ENCODE measurements at regions not wholly inside any gene's neighbourhood (a gene's known extent, or its start where the extent isn't known, plus 50 kb on each side); places are given as distances from the start of the nearest gene placed in this dataset.

DNA sequence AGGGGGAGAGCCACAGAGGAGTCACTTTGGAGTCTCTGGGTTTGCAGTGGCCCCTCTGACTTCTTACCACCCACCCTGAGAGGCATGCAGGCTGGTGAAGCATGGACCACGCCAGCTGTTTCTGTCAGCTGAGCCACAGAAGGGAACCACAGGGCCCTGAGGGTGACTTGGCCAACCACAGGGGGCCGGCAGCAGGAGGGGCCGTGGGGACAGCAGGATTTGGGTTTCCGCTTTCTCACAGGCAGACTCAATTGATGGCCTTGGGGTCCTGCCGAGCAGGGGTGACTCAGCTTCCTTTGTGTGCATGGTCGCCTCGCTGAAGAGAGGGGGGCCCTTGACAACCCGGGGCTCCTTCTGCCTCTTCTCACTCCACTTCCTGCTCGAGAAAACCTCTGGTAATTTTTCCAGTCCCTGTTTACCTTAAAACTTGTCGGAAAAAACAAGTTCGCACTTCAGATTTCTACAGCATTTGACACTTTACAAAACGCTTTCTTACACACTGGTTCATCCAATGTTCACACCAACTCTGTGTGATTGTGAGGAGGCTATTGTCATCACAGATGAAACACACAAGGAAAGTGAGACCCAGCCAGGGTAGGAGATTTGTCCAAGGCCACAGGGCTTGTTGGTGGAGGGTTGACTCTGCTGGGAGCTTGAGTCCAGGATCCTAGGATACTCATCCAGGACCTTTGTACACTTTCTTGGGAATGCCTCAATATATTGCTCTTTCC is 311.2 kb downstream of the LPIN1 start:
- Histone ChIP-seq H3K4me1 (replicated peaks) (peaks cover 47% of the 10 kb centered on the region), H3K4me3 (no peak overlapping the region), H3K36me3 (no peaks in the 10 kb centered on the region), H3K27ac (no peak overlapping the region), H3K27me3 (replicated peaks) (no peaks in the 10 kb centered on the region), H3K9me3 (replicated peaks) (no peaks in the 10 kb centered on the region)
- DNase-seq (ENCODE audit: low read depth in 1 of 2, low spot score in 2 of 2): peak; percentile 42 to 62

DNA sequence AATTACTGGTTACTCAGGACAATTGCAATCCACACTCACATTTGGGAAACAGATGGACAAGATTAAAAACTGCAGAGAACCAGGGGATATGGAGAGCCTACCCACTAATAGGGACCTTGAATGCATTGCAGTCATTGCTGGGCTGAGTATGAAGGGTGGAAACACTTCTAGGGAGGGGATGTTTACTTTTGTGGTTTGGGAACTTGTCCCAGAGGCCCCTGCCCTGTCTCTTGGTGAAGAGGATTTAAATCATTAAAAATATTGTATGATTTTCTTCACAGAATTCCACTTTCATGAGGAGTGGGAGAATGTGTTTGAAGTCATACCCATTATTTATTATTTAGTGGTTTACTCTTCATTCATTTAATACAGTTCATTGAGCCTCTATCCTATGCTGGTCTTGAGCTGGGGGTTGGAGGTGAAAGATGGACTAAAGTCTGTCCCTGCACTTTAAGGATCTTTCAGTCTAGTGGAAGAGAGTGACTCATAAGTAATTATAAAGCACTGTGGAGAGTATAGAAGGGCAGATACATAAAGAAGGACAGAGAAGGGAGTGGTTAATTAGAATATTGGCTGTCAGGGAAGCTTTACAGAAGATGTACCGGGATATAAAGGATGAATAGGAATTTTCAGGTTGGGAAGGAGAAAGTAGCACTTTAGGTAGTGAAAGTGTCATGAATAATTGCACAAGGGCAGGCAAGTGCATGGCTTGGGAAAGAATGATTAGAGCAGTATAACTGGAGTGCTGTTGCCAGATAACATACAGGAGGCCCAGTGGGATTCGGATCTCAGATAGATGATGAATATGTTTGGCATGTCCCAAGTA is 313.4 kb downstream of the LPIN1 start:
- H3K27ac ChIP-seq: no peak overlapping the region
- peak; percentile 52 to 71 for DNase-seq (ENCODE audit: low read depth in 1 of 2, low spot score in 2 of 2)

DNA sequence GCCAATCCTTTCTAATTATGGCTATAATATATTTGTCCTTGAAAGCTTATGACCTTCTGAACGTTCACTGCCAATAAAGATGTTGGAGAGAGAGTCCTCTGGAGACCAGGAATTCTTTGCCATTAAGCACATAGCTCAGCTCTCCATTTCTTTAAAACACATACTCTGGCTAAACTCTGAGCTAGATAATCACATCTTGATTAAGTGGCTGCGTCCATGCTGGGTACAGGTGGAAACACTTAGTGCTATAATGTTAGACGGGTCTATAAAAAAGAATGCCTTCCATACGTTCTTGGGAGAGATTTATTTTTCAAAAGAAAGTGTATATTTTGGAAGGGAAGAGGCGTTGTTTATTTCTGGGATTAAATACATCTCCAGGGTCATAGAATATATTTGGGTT is 314.5 kb downstream of the LPIN1 start:
- Histone ChIP-seq H3K36me3 (no peaks in the 10 kb centered on the region), H3K27me3 (replicated peaks) (no peaks in the 10 kb centered on the region), H3K9me3 (replicated peaks) (no peaks in the 10 kb centered on the region), H3K27ac (no peak overlapping the region), H3K4me1 (replicated peaks) (peaks cover 47% of the 10 kb centered on the region), H3K4me3 (no peak overlapping the region)
- no peak for DNase-seq (ENCODE audit: low read depth in 1 of 2, low spot score in 2 of 2)

More for the DNA sequence above, 313.4 kb downstream of the LPIN1 start:
- Histone ChIP-seq H3K4me3 (no peak overlapping the region), H3K36me3 (no peaks in the 10 kb centered on the region), H3K4me1 (replicated peaks) (peaks cover 47% of the 10 kb centered on the region), H3K27me3 (replicated peaks) (no peaks in the 10 kb centered on the region), H3K9me3 (replicated peaks) (no peaks in the 10 kb centered on the region)

DNA sequence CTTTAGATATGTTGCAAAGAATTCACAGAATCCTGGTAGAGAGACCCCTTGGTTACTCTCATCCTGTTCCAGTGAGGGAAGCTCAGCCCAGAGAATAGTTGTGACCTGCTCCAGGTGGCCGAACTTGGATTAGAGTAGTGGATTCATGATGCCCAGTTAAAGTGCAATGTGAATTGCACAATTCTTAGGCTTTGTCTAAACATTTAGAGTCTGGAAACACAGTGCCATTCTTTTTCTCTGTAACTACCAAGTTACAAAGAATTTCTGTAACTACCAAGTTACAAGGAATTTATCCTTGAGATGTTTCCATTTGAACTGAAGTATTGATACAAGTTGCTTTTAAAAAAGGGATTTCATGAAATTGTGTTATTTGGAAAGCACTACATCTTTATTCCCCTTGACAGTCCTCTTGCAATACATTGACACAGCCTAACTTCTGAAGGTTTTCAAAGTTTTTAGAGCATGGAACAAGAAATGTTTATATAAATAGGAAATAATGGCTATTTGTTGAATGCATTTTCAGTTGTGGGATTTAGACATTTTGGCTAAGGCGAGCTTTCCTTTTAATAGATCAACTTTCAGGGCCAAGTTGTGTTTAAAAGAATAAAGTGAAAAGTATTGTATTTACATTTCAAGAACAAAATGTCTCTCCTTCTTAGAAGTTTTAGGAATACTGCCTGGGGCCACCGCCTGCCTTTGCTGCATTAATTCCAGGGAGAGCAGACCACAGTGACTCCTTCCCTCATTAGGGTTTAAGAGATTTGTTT is 315.0 kb downstream of the LPIN1 start:
- H3K27me3 ChIP-seq (replicated peaks): no peaks in the 10 kb centered on the region
- peaks cover 47% of the 10 kb centered on the region for H3K4me1 ChIP-seq (replicated peaks)
- no peaks in the 10 kb centered on the region for H3K9me3 ChIP-seq (replicated peaks)
- H3K27ac ChIP-seq: no peak overlapping the region
- DNase-seq (ENCODE audit: low read depth in 1 of 2, low spot score in 2 of 2): no peak
- no peak overlapping the region for H3K4me3 ChIP-seq
- no peaks in the 10 kb centered on the region for H3K36me3 ChIP-seq

- no peak for DNase-seq (ENCODE audit: low read depth in 1 of 2, low spot score in 2 of 2)
- no peaks in the 10 kb centered on the region for H3K36me3 ChIP-seq
- H3K27me3 ChIP-seq (replicated peaks): no peaks in the 10 kb centered on the region
- H3K4me3 ChIP-seq: no peak overlapping the region
- H3K4me1 ChIP-seq (replicated peaks): peaks cover 44% of the 10 kb centered on the region
- H3K27ac ChIP-seq: no peak overlapping the region
- no peaks in the 10 kb centered on the region for H3K9me3 ChIP-seq (replicated peaks)
Observed at GRCh38 chr2:12062053-12062395, 315.6 kb downstream of the LPIN1 start.

DNA sequence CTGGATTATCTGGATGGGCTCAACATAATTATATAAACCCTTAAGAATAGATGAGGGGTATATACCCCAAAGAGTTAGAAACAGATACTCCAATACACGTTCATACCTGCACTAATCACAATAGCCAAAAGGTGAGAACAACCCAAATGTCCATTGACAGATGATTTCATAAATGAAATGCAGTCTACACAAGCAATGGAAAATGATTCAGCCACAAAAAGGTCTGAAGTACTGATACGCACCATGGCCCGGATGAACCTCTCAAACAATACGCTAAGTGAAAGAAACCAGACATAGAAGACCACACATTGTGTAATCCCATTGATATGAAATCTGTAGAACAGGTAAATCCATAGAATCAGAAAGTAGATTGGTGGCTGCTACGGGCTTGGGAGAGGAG is 316.8 kb downstream of the LPIN1 start:
- Histone ChIP-seq H3K4me3 (no peak overlapping the region), H3K36me3 (no peaks in the 10 kb centered on the region), H3K4me1 (replicated peaks) (peaks cover 32% of the 10 kb centered on the region), H3K9me3 (replicated peaks) (no peaks in the 10 kb centered on the region), H3K27me3 (replicated peaks) (no peaks in the 10 kb centered on the region), H3K27ac (no peak overlapping the region)
- no peak for DNase-seq (ENCODE audit: low read depth in 1 of 2, low spot score in 2 of 2)

DNA sequence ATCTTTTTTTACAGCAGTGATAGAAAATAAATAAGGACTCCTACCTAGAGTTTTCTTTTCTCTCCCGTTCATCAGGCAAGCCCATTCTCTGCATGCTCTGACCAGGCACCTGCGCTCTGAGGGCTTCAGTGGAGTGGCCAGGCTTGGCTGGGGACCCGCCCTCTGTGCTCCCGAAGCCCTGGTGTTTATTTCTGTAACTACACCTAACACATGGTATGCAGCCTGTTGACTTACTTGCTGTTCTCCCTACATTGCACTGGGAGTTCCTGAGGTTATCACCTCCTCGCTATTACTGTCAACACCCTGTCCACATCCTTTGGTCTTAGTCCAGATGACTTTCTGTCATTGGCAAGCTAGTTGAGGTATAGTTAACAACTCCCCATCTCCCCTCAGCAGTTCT is 317.7 kb downstream of the LPIN1 start:
- peaks cover 23% of the 10 kb centered on the region for H3K4me1 ChIP-seq (replicated peaks)
- H3K36me3 ChIP-seq: no peaks in the 10 kb centered on the region
- DNase-seq (ENCODE audit: low read depth in 1 of 2, low spot score in 2 of 2): no peak
- H3K27me3 ChIP-seq (replicated peaks): no peaks in the 10 kb centered on the region
- no peak overlapping the region for H3K4me3 ChIP-seq
- H3K9me3 ChIP-seq (replicated peaks): no peaks in the 10 kb centered on the region
- H3K27ac ChIP-seq: no peak overlapping the region

- H3K9me3 ChIP-seq (replicated peaks): no peaks in the 10 kb centered on the region
- H3K27me3 ChIP-seq (replicated peaks): no peaks in the 10 kb centered on the region
- peaks cover 16% of the 10 kb centered on the region for H3K4me1 ChIP-seq (replicated peaks)
- no peaks in the 10 kb centered on the region for H3K36me3 ChIP-seq
- no peak overlapping the region for H3K4me3 ChIP-seq
- DNase-seq (ENCODE audit: low read depth in 1 of 2, low spot score in 2 of 2): no peak
- no peak overlapping the region for H3K27ac ChIP-seq
Observed at GRCh38 chr2:12066116-12066515, 319.7 kb downstream of the LPIN1 start.

GRCh38 chr2:12066986-12067385 is 320.6 kb downstream of the LPIN1 start:
- peaks cover 11% of the 10 kb centered on the region for H3K4me1 ChIP-seq (replicated peaks)
- no peaks in the 10 kb centered on the region for H3K9me3 ChIP-seq (replicated peaks)
- no peaks in the 10 kb centered on the region for H3K36me3 ChIP-seq
- H3K27ac ChIP-seq: no peak overlapping the region
- DNase-seq (ENCODE audit: low read depth in 1 of 2, low spot score in 2 of 2): no peak
- no peaks in the 10 kb centered on the region for H3K27me3 ChIP-seq (replicated peaks)
- H3K4me3 ChIP-seq: no peak overlapping the region

DNA sequence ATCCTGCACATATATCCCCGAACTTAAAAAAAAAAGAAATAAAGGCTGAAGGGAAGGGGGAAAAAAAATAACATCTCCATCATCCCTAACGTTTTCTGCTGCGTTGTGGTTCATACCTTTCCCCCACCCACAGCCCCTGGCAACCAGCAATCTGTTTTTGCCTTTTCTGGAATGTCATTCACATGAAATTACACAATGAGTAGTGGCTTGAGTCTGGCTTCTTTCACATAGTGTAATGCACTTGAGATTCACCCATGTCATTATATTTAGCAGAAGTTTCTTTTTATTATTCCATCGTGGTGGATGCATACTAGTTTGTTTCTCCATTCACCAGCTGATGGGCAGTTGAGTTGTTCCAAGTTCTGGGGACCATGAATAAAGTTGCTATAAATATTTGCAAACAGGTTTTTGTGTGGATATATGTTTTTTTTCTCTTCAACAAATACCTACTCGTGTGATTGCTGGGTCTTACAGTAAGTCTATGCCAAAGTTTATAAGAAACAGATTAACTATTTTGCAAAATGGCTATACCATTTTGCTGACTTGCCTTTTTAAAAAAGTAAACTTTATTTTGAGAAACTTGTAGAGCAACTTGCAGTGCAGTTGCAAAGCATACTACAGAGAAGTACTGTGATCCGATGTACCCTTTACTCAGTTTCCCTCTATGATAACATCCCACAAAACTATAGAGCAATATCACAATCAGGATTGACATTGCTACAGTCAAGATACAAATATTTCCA is 322.5 kb downstream of the LPIN1 start:
- no peaks in the 10 kb centered on the region for H3K27me3 ChIP-seq (replicated peaks)
- H3K27ac ChIP-seq: no peak overlapping the region
- peaks cover 11% of the 10 kb centered on the region for H3K4me1 ChIP-seq (replicated peaks)
- H3K4me3 ChIP-seq: no peak overlapping the region
- no peaks in the 10 kb centered on the region for H3K36me3 ChIP-seq
- H3K9me3 ChIP-seq (replicated peaks): no peaks in the 10 kb centered on the region
- no peak for DNase-seq (ENCODE audit: low read depth in 1 of 2, low spot score in 2 of 2)

DNA sequence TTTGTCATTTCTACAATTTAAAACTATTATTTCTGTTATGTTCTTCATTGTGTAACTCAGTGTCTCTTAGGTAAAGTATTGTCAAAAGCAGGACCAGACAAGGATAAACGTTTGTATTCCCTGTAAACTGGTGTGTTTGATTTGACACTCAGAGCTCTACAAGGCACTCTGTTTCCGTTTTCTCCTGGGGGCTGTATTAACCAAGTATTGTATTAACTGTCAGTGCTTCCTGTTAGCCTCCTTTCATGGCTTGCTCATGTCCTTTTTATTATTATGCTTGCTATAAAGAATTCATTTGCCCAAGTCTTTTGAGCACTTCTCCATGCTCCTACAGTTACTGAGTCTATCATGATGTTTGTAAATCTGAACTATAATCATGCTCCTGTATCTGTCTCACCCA is 323.7 kb downstream of the LPIN1 start:
- Histone ChIP-seq H3K4me1 (replicated peaks) (peaks cover 11% of the 10 kb centered on the region), H3K36me3 (no peaks in the 10 kb centered on the region), H3K27ac (no peak overlapping the region), H3K4me3 (no peak overlapping the region), H3K27me3 (replicated peaks) (no peaks in the 10 kb centered on the region), H3K9me3 (replicated peaks) (no peaks in the 10 kb centered on the region)
- DNase-seq (ENCODE audit: low read depth in 1 of 2, low spot score in 2 of 2): no peak

- Histone ChIP-seq H3K27ac (no peak overlapping the region), H3K36me3 (no peaks in the 10 kb centered on the region), H3K9me3 (replicated peaks) (no peaks in the 10 kb centered on the region), H3K4me1 (replicated peaks) (peaks cover 11% of the 10 kb centered on the region), H3K4me3 (no peak overlapping the region), H3K27me3 (replicated peaks) (no peaks in the 10 kb centered on the region)
- no peak for DNase-seq (ENCODE audit: low read depth in 1 of 2, low spot score in 2 of 2)
Observed at GRCh38 chr2:12070581-12070980, 324.1 kb downstream of the LPIN1 start.

GRCh38 chr2:12071318-12071717 is 324.9 kb downstream of the LPIN1 start:
- no peaks in the 10 kb centered on the region for H3K9me3 ChIP-seq (replicated peaks)
- no peak overlapping the region for H3K4me3 ChIP-seq
- no peak for DNase-seq (ENCODE audit: low read depth in 1 of 2, low spot score in 2 of 2)
- no peak overlapping the region for H3K27ac ChIP-seq
- no peaks in the 10 kb centered on the region for H3K36me3 ChIP-seq
- H3K27me3 ChIP-seq (replicated peaks): no peaks in the 10 kb centered on the region
- peaks cover 11% of the 10 kb centered on the region for H3K4me1 ChIP-seq (replicated peaks)
